ENCODE measurements at regions not wholly inside any gene's neighbourhood (a gene's known extent, or its start where the extent isn't known, plus 50 kb on each side); places are given as distances from the start of the nearest gene placed in this dataset.

- H3K4me1 ChIP-seq (ENCODE audit: control extremely low read depth in 1 of 4, control insufficient read depth in 4 of 4, insufficient read depth in 4 of 4, low read length in 3 of 4) = no peaks in the 10 kb centered on the region
- no peaks in the 10 kb centered on the region for H3K27me3 ChIP-seq (replicated peaks in 2 of 5; ENCODE audit: control insufficient read depth in 4 of 5, insufficient read depth in 5 of 5, low read length in 4 of 5)
- ChIA-PET POLR2A (no interaction called here), CTCF (no interaction called here)
- WGBS (ENCODE audit: insufficient coverage) = 100% methylated on average over 1 of the region's 2 CpGs
- no peak overlapping the region for H3K27ac ChIP-seq (ENCODE audit: insufficient read depth in 1 of 2, low read depth in 1 of 2, low read length in 2 of 2, poor library complexity in 1 of 2, severe bottlenecking in 2 of 2)
- peaks cover 0 to 1% (median 0%) of the 10 kb centered on the region in 5 experiments for H3K9me3 ChIP-seq (ENCODE audit: control extremely low read depth in 1 of 5, control insufficient read depth in 4 of 5, insufficient read depth in 2 of 5, low read depth in 1 of 5, low read length in 4 of 5)
- H3K36me3 ChIP-seq (ENCODE audit: control insufficient read depth in 4 of 4, insufficient read depth in 4 of 4, low read length in 3 of 4) = no peaks in the 10 kb centered on the region
- DNase-seq = no peak
- H3K4me3 ChIP-seq (ENCODE audit: control insufficient read depth in 1 of 7, extremely low read depth in 1 of 7, insufficient read depth in 4 of 7, low read depth in 2 of 7, low read length in 6 of 7) = no peak overlapping the region
These were observed 400.7 kb downstream of the DCAF12L2 start for GRCh38 chrX:125765347-125765746.

DNA sequence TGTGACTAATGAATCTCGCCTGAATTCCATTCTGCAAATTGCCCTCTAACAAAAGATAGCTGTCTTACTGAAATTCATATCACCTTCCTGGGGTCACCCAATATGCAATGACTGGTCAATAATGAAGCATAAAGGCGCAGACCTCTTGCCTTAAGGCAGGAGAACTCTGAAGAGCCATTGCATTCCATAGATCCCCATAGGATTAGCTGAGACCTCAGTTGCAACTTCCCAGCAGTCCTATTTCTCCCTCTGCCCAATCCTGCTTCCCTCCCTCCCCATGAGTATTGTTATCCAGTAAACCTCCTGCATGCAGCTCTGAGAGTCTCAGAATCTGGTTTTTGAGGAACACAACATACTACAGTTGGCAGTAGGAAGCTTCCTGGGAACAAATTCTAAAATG lies 396.5 kb downstream of the DCAF12L2 start:
- H3K9me3 ChIP-seq (ENCODE audit: control extremely low read depth in 1 of 5, control insufficient read depth in 4 of 5, insufficient read depth in 2 of 5, low read depth in 1 of 5, low read length in 4 of 5) = peaks cover 0 to 1% (median 0%) of the 10 kb centered on the region in 5 experiments
- POLR2A ChIA-PET = no interaction called here
- no peak overlapping the region for H3K27ac ChIP-seq (ENCODE audit: insufficient read depth in 1 of 2, low read depth in 1 of 2, low read length in 2 of 2, poor library complexity in 1 of 2, severe bottlenecking in 2 of 2)
- H3K27me3 ChIP-seq (replicated peaks in 2 of 5; ENCODE audit: control insufficient read depth in 4 of 5, insufficient read depth in 5 of 5, low read length in 4 of 5) = no peaks in the 10 kb centered on the region
- no peaks in the 10 kb centered on the region for H3K4me1 ChIP-seq (ENCODE audit: control extremely low read depth in 1 of 4, control insufficient read depth in 4 of 4, insufficient read depth in 4 of 4, low read length in 3 of 4)
- H3K4me3 ChIP-seq (ENCODE audit: control insufficient read depth in 1 of 7, extremely low read depth in 1 of 7, insufficient read depth in 4 of 7, low read depth in 2 of 7, low read length in 6 of 7) = no peak overlapping the region
- CTCF ChIA-PET = no interaction called here
- WGBS (ENCODE audit: insufficient coverage) = 80% methylated on average over 1 of the region's 2 CpGs
- DNase-seq = no peak
- H3K36me3 ChIP-seq (ENCODE audit: control insufficient read depth in 4 of 4, insufficient read depth in 4 of 4, low read length in 3 of 4) = no peaks in the 10 kb centered on the region

DNA sequence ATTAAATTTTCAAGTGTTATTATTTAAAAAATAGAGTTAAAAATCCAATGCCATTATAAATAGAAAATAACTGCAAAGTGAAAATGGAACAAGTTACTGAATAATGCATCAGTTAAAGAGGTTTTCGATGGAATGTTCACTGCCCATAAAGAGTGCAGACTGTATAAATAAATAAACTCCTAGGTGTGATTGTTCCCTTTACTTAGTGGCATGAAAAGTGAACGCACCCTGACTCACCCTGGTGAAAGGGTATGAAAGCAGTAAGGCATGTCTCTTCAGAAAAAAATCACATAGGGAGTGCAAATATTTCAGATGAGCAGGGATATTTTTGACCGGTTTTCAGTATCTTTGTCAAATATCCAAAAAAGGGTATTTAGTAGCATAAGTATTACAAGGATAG lies 387.8 kb downstream of the DCAF12L2 start:
- Histone ChIP-seq H3K27me3 (replicated peaks in 2 of 5; ENCODE audit: control insufficient read depth in 4 of 5, insufficient read depth in 5 of 5, low read length in 4 of 5) (no peaks in the 10 kb centered on the region), H3K4me3 (ENCODE audit: control insufficient read depth in 1 of 7, extremely low read depth in 1 of 7, insufficient read depth in 4 of 7, low read depth in 2 of 7, low read length in 6 of 7) (no peak overlapping the region), H3K36me3 (ENCODE audit: control insufficient read depth in 4 of 4, insufficient read depth in 4 of 4, low read length in 3 of 4) (no peaks in the 10 kb centered on the region), H3K4me1 (ENCODE audit: control extremely low read depth in 1 of 4, control insufficient read depth in 4 of 4, insufficient read depth in 4 of 4, low read length in 3 of 4) (no peaks in the 10 kb centered on the region), H3K27ac (ENCODE audit: insufficient read depth in 1 of 2, low read depth in 1 of 2, low read length in 2 of 2, poor library complexity in 1 of 2, severe bottlenecking in 2 of 2) (no peak overlapping the region), H3K9me3 (ENCODE audit: control extremely low read depth in 1 of 5, control insufficient read depth in 4 of 5, insufficient read depth in 2 of 5, low read depth in 1 of 5, low read length in 4 of 5) (no peaks in the 10 kb centered on the region)
- WGBS (ENCODE audit: insufficient coverage) = 75% methylated on average over 1 of the region's 3 CpGs
- ChIA-PET POLR2A (no interaction called here), CTCF (no interaction called here)
- no peak for DNase-seq

DNA sequence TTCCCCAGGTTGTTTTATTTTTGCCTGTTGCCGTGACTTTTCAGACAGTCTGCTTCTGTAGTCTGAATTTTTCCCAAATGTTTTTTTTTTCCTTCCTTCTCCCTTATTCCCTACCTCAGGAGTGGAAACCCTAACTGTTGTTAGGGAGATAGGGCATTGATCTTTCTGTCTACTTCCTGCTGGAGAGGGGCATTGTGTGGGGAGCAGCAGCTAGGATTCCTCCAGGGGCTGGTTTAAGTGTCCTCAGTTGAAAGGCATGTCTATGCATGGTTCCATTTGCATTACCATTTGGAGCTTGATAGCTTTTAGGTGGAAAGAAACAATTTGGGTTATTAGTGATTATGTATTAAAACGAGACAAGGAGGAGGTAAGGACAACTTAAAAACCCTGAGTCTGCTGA lies 383.9 kb downstream of the DCAF12L2 start:
- Histone ChIP-seq H3K4me1 (ENCODE audit: control extremely low read depth in 1 of 4, control insufficient read depth in 4 of 4, insufficient read depth in 4 of 4, low read length in 3 of 4) (no peaks in the 10 kb centered on the region), H3K36me3 (ENCODE audit: control insufficient read depth in 4 of 4, insufficient read depth in 4 of 4, low read length in 3 of 4) (no peaks in the 10 kb centered on the region), H3K4me3 (ENCODE audit: control insufficient read depth in 1 of 7, extremely low read depth in 1 of 7, insufficient read depth in 4 of 7, low read depth in 2 of 7, low read length in 6 of 7) (no peak overlapping the region), H3K9me3 (ENCODE audit: control extremely low read depth in 1 of 5, control insufficient read depth in 4 of 5, insufficient read depth in 2 of 5, low read depth in 1 of 5, low read length in 4 of 5) (no peaks in the 10 kb centered on the region), H3K27ac (ENCODE audit: insufficient read depth in 1 of 2, low read depth in 1 of 2, low read length in 2 of 2, poor library complexity in 1 of 2, severe bottlenecking in 2 of 2) (no peak overlapping the region), H3K27me3 (replicated peaks in 2 of 5; ENCODE audit: control insufficient read depth in 4 of 5, insufficient read depth in 5 of 5, low read length in 4 of 5) (no peaks in the 10 kb centered on the region)
- 69% methylated on average over 1 of the region's 2 CpGs for WGBS (ENCODE audit: insufficient coverage)
- CTCF ChIA-PET = no interaction called here
- no peak for DNase-seq
- POLR2A ChIA-PET = no interaction called here

- no CpG with 5 or more reads among the region's 2 CpGs for WGBS (ENCODE audit: insufficient coverage)
These were observed 379.8 kb downstream of the DCAF12L2 start for GRCh38 chrX:125786316-125786715.

GRCh38 chrX:125791787-125792186 lies 374.3 kb downstream of the DCAF12L2 start:
- no peak for DNase-seq
- no peaks in the 10 kb centered on the region for H3K9me3 ChIP-seq (ENCODE audit: control extremely low read depth in 1 of 5, control insufficient read depth in 4 of 5, insufficient read depth in 2 of 5, low read depth in 1 of 5, low read length in 4 of 5)
- 61% methylated on average over 3 of the region's 4 CpGs for WGBS (ENCODE audit: insufficient coverage)
- H3K27ac ChIP-seq (ENCODE audit: insufficient read depth in 1 of 2, low read depth in 1 of 2, low read length in 2 of 2, poor library complexity in 1 of 2, severe bottlenecking in 2 of 2) = no peak overlapping the region
- ChIA-PET CTCF (no interaction called here), POLR2A (no interaction called here)
- H3K36me3 ChIP-seq (ENCODE audit: control insufficient read depth in 4 of 4, insufficient read depth in 4 of 4, low read length in 3 of 4) = no peaks in the 10 kb centered on the region
- no peak overlapping the region for H3K4me3 ChIP-seq (ENCODE audit: control insufficient read depth in 1 of 7, extremely low read depth in 1 of 7, insufficient read depth in 4 of 7, low read depth in 2 of 7, low read length in 6 of 7)
- H3K27me3 ChIP-seq (replicated peaks in 2 of 5; ENCODE audit: control insufficient read depth in 4 of 5, insufficient read depth in 5 of 5, low read length in 4 of 5) = no peaks in the 10 kb centered on the region
- no peaks in the 10 kb centered on the region for H3K4me1 ChIP-seq (ENCODE audit: control extremely low read depth in 1 of 4, control insufficient read depth in 4 of 4, insufficient read depth in 4 of 4, low read length in 3 of 4)

More at GRCh38 chrX:125786316-125786715, 379.8 kb downstream of the DCAF12L2 start:
- Histone ChIP-seq H3K4me3 (ENCODE audit: control insufficient read depth in 1 of 7, extremely low read depth in 1 of 7, insufficient read depth in 4 of 7, low read depth in 2 of 7, low read length in 6 of 7) (no peak overlapping the region), H3K27ac (ENCODE audit: insufficient read depth in 1 of 2, low read depth in 1 of 2, low read length in 2 of 2, poor library complexity in 1 of 2, severe bottlenecking in 2 of 2) (no peak overlapping the region), H3K9me3 (ENCODE audit: control extremely low read depth in 1 of 5, control insufficient read depth in 4 of 5, insufficient read depth in 2 of 5, low read depth in 1 of 5, low read length in 4 of 5) (no peaks in the 10 kb centered on the region), H3K27me3 (replicated peaks in 2 of 5; ENCODE audit: control insufficient read depth in 4 of 5, insufficient read depth in 5 of 5, low read length in 4 of 5) (no peaks in the 10 kb centered on the region), H3K36me3 (ENCODE audit: control insufficient read depth in 4 of 4, insufficient read depth in 4 of 4, low read length in 3 of 4) (no peaks in the 10 kb centered on the region), H3K4me1 (ENCODE audit: control extremely low read depth in 1 of 4, control insufficient read depth in 4 of 4, insufficient read depth in 4 of 4, low read length in 3 of 4) (no peaks in the 10 kb centered on the region)
- ChIA-PET POLR2A (no interaction called here), CTCF (no interaction called here)
- DNase-seq = no peak

- no peak for DNase-seq
- WGBS (ENCODE audit: insufficient coverage) = 75% methylated on average over 4 of the region's 4 CpGs
These were observed 355.2 kb downstream of the DCAF12L2 start for GRCh38 chrX:125810856-125811255.

More at GRCh38 chrX:125810856-125811255, 355.2 kb downstream of the DCAF12L2 start:
- no peaks in the 10 kb centered on the region for H3K4me1 ChIP-seq (ENCODE audit: control extremely low read depth in 1 of 4, control insufficient read depth in 4 of 4, insufficient read depth in 4 of 4, low read length in 3 of 4)
- H3K27me3 ChIP-seq (replicated peaks in 2 of 5; ENCODE audit: control insufficient read depth in 4 of 5, insufficient read depth in 5 of 5, low read length in 4 of 5) = no peaks in the 10 kb centered on the region
- H3K36me3 ChIP-seq (ENCODE audit: control insufficient read depth in 4 of 4, insufficient read depth in 4 of 4, low read length in 3 of 4) = no peaks in the 10 kb centered on the region
- H3K27ac ChIP-seq (ENCODE audit: insufficient read depth in 1 of 2, low read depth in 1 of 2, low read length in 2 of 2, poor library complexity in 1 of 2, severe bottlenecking in 2 of 2) = no peak overlapping the region
- H3K4me3 ChIP-seq (ENCODE audit: control insufficient read depth in 1 of 7, extremely low read depth in 1 of 7, insufficient read depth in 4 of 7, low read depth in 2 of 7, low read length in 6 of 7) = no peak overlapping the region
- ChIA-PET CTCF (no interaction called here), POLR2A (no interaction called here)
- H3K9me3 ChIP-seq (ENCODE audit: control extremely low read depth in 1 of 5, control insufficient read depth in 4 of 5, insufficient read depth in 2 of 5, low read depth in 1 of 5, low read length in 4 of 5) = no peaks in the 10 kb centered on the region
